Liver (tissue), 8 donors: ENCODE measurements at regions not wholly inside any gene's neighbourhood (a gene's known extent, or its start where the extent isn't known, plus 50 kb on each side); places are given as distances from the start of the nearest gene placed in this dataset.

Experiments used
- DNase-seq: peaks from one replicate; pipeline ENCODE4 v3.0.0-alpha.2; 2017; ENCODE audit warnings: low spot score
- H3K27ac ChIP-seq, 2 donors: one replicate each; pipeline ENCODE4 v1.7.0; 2013; ENCODE audit warnings: inconsistent platforms in 2 of 2, low read length in 2 of 2, control low read depth in 1 of 2, low read depth in 1 of 2, mild to moderate bottlenecking in 1 of 2
- H3K27me3 ChIP-seq, 4 donors: one replicate each; pipeline versions ENCODE4 v1.6.1 to v1.7.0; 2013; ENCODE audit warnings: low read length in 3 of 4, inconsistent platforms in 1 of 4, mild to moderate bottlenecking in 1 of 4, moderate library complexity in 1 of 4; ENCODE audit not compliant: control insufficient read depth in 4 of 4, insufficient read depth in 4 of 4
- H3K36me3 ChIP-seq, 4 donors: one replicate each; pipeline versions ENCODE4 v1.6.1 to v1.7.0; 2013; ENCODE audit warnings: low read length in 3 of 4, mild to moderate bottlenecking in 3 of 4, low read depth in 1 of 4, moderate library complexity in 1 of 4; ENCODE audit not compliant: control insufficient read depth in 4 of 4, insufficient read depth in 3 of 4
- H3K4me1 ChIP-seq, 4 donors: one replicate each; pipeline versions ENCODE4 v1.6.1 to v1.7.0; 2013; ENCODE audit warnings: low read length in 3 of 4, mild to moderate bottlenecking in 3 of 4, moderate library complexity in 1 of 4; ENCODE audit not compliant: control insufficient read depth in 4 of 4, insufficient read depth in 4 of 4
- H3K4me3 ChIP-seq, 3 donors: one replicate each; pipeline versions ENCODE4 v1.6.1 to v1.7.0; 2013; ENCODE audit warnings: low read length in 3 of 3, control low read depth in 1 of 3, low read depth in 1 of 3, mild to moderate bottlenecking in 1 of 3
- H3K9ac ChIP-seq, 2 donors: one replicate each; pipeline ENCODE4 v1.7.0; 2013; ENCODE audit warnings: low read length in 2 of 2, mild to moderate bottlenecking in 2 of 2, moderate library complexity in 2 of 2, control low read depth in 1 of 2, low read depth in 1 of 2
- H3K9me3 ChIP-seq, 4 donors: one replicate each; pipeline versions ENCODE4 v1.6.1 to v1.7.0; 2013; ENCODE audit warnings: low read length in 3 of 4; ENCODE audit not compliant: control insufficient read depth in 4 of 4
- EGR1 ChIP-seq, 2 donors: IDR thresholded peaks; 2 replicates each; pipeline ENCODE4 v1.6.1; 2016 to 2018; ENCODE audit warnings: antibody characterized with exemption in 2 of 2, low read depth in 2 of 2
- FOXA1 ChIP-seq: IDR thresholded peaks from 2 replicates; pipeline ENCODE4 v1.6.1; 2016; ENCODE audit warnings: antibody characterized with exemption
- FOXA2 ChIP-seq: IDR thresholded peaks from 2 replicates; pipeline ENCODE4 v1.6.1; 2016; ENCODE audit warnings: antibody characterized with exemption
- GABPA ChIP-seq, 2 donors: IDR thresholded peaks in 1 of 2; conservative IDR thresholded peaks in 1 of 2; 2 replicates each; pipeline ENCODE4 v1.6.1; 2016; ENCODE audit warnings: antibody characterized with exemption in 2 of 2, mild to moderate bottlenecking in 1 of 2, moderate library complexity in 1 of 2
- HNF4A ChIP-seq, 2 donors: conservative IDR thresholded peaks; 2 replicates each; pipeline ENCODE4 v1.6.1; 2016; ENCODE audit warnings: antibody characterized with exemption in 2 of 2, mild to moderate bottlenecking in 2 of 2
- HNF4G ChIP-seq: IDR thresholded peaks from 2 replicates; pipeline ENCODE4 v1.6.1; 2016; ENCODE audit warnings: antibody characterized with exemption
- JUND ChIP-seq, 2 donors: IDR thresholded peaks; 2 replicates each; pipeline ENCODE4 v1.6.1; 2016; ENCODE audit warnings: antibody characterized with exemption in 2 of 2
- NR2F2 ChIP-seq: IDR thresholded peaks from 2 replicates; pipeline ENCODE4 v1.6.1; 2016; ENCODE audit warnings: antibody characterized with exemption
- RAD21 ChIP-seq, 2 donors: IDR thresholded peaks; 2 replicates each; pipeline ENCODE4 v1.6.1; 2016; ENCODE audit warnings: antibody characterized with exemption in 2 of 2, mild to moderate bottlenecking in 2 of 2
- RXRA ChIP-seq, 2 donors: IDR thresholded peaks; 2 replicates each; pipeline ENCODE4 v1.6.1; 2017 to 2018; ENCODE audit warnings: antibody characterized with exemption in 2 of 2, mild to moderate bottlenecking in 1 of 2
- SP1 ChIP-seq: IDR thresholded peaks from 2 replicates; pipeline ENCODE4 v1.6.1; 2018; ENCODE audit warnings: antibody characterized with exemption, mild to moderate bottlenecking
- TAF1 ChIP-seq: conservative IDR thresholded peaks from 2 replicates; pipeline ENCODE4 v1.6.1; 2016; ENCODE audit warnings: antibody characterized with exemption, mild to moderate bottlenecking
- YY1 ChIP-seq: IDR thresholded peaks from 2 replicates; pipeline ENCODE4 v1.6.1; 2016; ENCODE audit warnings: antibody characterized with exemption, mild to moderate bottlenecking
- WGBS: extraction: QIAGEN DNeasy Blood & Tissue Kit; methylation state at CpG from one replicate; pipeline ENCODE4 v1.1.7; 2013; 5-methylcytosine and 5-hydroxymethylcytosine counted together
- TF ChIP-seq, protein P1 (sequence below): IDR thresholded peaks from 2 replicates; pipeline ENCODE4 v1.6.1; 2016; ENCODE audit warnings: antibody characterized with exemption, mild to moderate bottlenecking
- TF ChIP-seq, protein P2 (sequence below): IDR thresholded peaks from 2 replicates; pipeline ENCODE4 v1.6.1; 2016; ENCODE audit warnings: antibody characterized with exemption
- TF ChIP-seq, protein P3 (sequence below): IDR thresholded peaks from 2 replicates; pipeline ENCODE4 v1.6.1; 2016; ENCODE audit warnings: antibody characterized with exemption
- TF ChIP-seq, protein P4 (sequence below): fragments of 150-350 bp; IDR thresholded peaks from 2 replicates; pipeline ENCODE4 v1.5.1; 2017; ENCODE audit warnings: improper control_type of control experiment, low read depth, low read length; ENCODE audit not compliant: missing input control
- TF ChIP-seq, protein P5 (sequence below): IDR thresholded peaks from 2 replicates; pipeline ENCODE4 v1.6.1; 2016; ENCODE audit warnings: antibody characterized with exemption
- donor health status: healthy.
- donor health status: healthy.
- donor health status: healthy.
- donor health status: healthy.
- donor health status: healthy.

DNA sequence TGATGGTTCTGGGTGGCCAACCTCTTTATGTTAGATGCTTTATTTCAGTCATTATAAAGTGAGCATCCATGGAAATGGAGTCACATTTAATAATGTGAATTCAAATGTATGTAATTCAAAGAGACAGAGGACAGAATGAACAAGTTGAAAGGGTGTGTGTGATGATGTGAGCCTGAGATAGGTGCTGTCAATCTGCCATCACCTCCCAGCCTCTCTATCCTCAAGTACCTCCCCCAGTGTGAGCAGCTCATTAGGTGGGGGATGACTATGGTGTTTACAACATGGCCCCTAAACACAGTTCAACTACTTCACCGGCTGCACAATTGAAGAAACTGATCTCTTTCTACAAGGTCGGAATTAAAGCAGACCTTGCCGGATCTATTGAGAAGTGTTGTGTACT lies 74.7 kb upstream of the IGFBP5 start:
- no peak for TF ChIP-seq GABPA (IDR thresholded peaks at IDR 0.05 in 1 of 2, conservative IDR thresholded peaks at IDR 0.05 in 1 of 2)
- TF ChIP-seq, protein P1, sequence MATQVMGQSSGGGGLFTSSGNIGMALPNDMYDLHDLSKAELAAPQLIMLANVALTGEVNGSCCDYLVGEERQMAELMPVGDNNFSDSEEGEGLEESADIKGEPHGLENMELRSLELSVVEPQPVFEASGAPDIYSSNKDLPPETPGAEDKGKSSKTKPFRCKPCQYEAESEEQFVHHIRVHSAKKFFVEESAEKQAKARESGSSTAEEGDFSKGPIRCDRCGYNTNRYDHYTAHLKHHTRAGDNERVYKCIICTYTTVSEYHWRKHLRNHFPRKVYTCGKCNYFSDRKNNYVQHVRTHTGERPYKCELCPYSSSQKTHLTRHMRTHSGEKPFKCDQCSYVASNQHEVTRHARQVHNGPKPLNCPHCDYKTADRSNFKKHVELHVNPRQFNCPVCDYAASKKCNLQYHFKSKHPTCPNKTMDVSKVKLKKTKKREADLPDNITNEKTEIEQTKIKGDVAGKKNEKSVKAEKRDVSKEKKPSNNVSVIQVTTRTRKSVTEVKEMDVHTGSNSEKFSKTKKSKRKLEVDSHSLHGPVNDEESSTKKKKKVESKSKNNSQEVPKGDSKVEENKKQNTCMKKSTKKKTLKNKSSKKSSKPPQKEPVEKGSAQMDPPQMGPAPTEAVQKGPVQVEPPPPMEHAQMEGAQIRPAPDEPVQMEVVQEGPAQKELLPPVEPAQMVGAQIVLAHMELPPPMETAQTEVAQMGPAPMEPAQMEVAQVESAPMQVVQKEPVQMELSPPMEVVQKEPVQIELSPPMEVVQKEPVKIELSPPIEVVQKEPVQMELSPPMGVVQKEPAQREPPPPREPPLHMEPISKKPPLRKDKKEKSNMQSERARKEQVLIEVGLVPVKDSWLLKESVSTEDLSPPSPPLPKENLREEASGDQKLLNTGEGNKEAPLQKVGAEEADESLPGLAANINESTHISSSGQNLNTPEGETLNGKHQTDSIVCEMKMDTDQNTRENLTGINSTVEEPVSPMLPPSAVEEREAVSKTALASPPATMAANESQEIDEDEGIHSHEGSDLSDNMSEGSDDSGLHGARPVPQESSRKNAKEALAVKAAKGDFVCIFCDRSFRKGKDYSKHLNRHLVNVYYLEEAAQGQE = no peak
- no peak for TF ChIP-seq YY1
- no peak for TF ChIP-seq TAF1
- TF ChIP-seq RXRA (IDR thresholded peaks at IDR 0.05) = no peak
- TF ChIP-seq, protein P2, sequence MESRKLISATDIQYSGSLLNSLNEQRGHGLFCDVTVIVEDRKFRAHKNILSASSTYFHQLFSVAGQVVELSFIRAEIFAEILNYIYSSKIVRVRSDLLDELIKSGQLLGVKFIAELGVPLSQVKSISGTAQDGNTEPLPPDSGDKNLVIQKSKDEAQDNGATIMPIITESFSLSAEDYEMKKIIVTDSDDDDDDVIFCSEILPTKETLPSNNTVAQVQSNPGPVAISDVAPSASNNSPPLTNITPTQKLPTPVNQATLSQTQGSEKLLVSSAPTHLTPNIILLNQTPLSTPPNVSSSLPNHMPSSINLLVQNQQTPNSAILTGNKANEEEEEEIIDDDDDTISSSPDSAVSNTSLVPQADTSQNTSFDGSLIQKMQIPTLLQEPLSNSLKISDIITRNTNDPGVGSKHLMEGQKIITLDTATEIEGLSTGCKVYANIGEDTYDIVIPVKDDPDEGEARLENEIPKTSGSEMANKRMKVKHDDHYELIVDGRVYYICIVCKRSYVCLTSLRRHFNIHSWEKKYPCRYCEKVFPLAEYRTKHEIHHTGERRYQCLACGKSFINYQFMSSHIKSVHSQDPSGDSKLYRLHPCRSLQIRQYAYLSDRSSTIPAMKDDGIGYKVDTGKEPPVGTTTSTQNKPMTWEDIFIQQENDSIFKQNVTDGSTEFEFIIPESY = no peak
- no peak for TF ChIP-seq HNF4G
- TF ChIP-seq, protein P3, sequence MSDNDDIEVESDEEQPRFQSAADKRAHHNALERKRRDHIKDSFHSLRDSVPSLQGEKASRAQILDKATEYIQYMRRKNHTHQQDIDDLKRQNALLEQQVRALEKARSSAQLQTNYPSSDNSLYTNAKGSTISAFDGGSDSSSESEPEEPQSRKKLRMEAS = no peak
- no peak for TF ChIP-seq SP1
- TF ChIP-seq, protein P4, sequence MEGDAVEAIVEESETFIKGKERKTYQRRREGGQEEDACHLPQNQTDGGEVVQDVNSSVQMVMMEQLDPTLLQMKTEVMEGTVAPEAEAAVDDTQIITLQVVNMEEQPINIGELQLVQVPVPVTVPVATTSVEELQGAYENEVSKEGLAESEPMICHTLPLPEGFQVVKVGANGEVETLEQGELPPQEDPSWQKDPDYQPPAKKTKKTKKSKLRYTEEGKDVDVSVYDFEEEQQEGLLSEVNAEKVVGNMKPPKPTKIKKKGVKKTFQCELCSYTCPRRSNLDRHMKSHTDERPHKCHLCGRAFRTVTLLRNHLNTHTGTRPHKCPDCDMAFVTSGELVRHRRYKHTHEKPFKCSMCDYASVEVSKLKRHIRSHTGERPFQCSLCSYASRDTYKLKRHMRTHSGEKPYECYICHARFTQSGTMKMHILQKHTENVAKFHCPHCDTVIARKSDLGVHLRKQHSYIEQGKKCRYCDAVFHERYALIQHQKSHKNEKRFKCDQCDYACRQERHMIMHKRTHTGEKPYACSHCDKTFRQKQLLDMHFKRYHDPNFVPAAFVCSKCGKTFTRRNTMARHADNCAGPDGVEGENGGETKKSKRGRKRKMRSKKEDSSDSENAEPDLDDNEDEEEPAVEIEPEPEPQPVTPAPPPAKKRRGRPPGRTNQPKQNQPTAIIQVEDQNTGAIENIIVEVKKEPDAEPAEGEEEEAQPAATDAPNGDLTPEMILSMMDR = no peak
- TF ChIP-seq, protein P5, sequence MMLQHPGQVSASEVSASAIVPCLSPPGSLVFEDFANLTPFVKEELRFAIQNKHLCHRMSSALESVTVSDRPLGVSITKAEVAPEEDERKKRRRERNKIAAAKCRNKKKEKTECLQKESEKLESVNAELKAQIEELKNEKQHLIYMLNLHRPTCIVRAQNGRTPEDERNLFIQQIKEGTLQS = no peak
- no peak for TF ChIP-seq FOXA1
- no peak for TF ChIP-seq FOXA2
- TF ChIP-seq NR2F2 = no peak
- no peak for TF ChIP-seq RAD21 (IDR thresholded peaks at IDR 0.05)
- no peak for TF ChIP-seq JUND (IDR thresholded peaks at IDR 0.05)
- TF ChIP-seq EGR1 (IDR thresholded peaks at IDR 0.05; ENCODE audit: low read depth in 2 of 2) = no peak
- TF ChIP-seq HNF4A (conservative IDR thresholded peaks at IDR 0.05) = no peak
- H3K9me3 ChIP-seq = no peaks in the 10 kb centered on the region
- no peak overlapping the region for H3K4me3 ChIP-seq
- no peaks in the 10 kb centered on the region for H3K36me3 ChIP-seq
- H3K4me1 ChIP-seq = no peaks in the 10 kb centered on the region
- WGBS = 61% methylated on average over 3 of the region's 3 CpGs
- H3K9ac ChIP-seq = no peak overlapping the region
- no peak for DNase-seq
- H3K27me3 ChIP-seq = peaks cover 0 to 2% (median 0%) of the 10 kb centered on the region in 4 donors
- no peak overlapping the region for H3K27ac ChIP-seq
